K562 (cell line): ENCODE measurements at regions not wholly inside any gene's neighbourhood (a gene's known extent, or its start where the extent isn't known, plus 50 kb on each side); places are given as distances from the start of the nearest gene placed in this dataset.

Source experiments
- ATAC-seq: fragments of 200-7000 bp; cut with Tn5 transposase; 3 replicates; pipeline ENCODE4 v1.9.1; 2020; ENCODE audit warnings: moderate library complexity
- BruUV-seq: library from RNA; stranded (reverse); fragments of 400-500 nt; replicated peaks from 2 replicates; lab custom pipeline; 2021; lab: Mats Ljungman, UMichigan
- CTCF ChIA-PET: fragments of 300-600 bp; formaldehyde crosslinking; extraction: SDS; loops from one replicate; lab custom pipeline; 2021; ENCODE audit warnings: low intra/inter-chr PET ratio; lab: Yijun Ruan, JAX
- POLR2A ChIA-PET: fragments of 300-600, 350-650 bp; sonication (Branson Sonifier 250); formaldehyde crosslinking; extraction: SDS; loops from one replicate; lab custom pipeline; 2021; ENCODE audit warnings: antibody characterized with exemption, inconsistent platforms; lab: Yijun Ruan, JAX
- DNase-seq, 4 experiments: peaks; one replicate each; pipeline versions ENCODE4 v3.0.0 to v3.0.0-alpha.2; 2011 to 2018; ENCODE audit warnings: low spot score in 3 of 4, mixed read lengths in 3 of 4; ENCODE audit errors: extremely low read depth in 1 of 4
- FAIRE-seq: peaks from 2 replicates; lab custom pipeline; 2011; peaks lifted over from hg19 to GRCh38; lab: Jason Lieb, UNC
- H2AFZ ChIP-seq: 2 replicates; pipeline ENCODE4 v1.6.0; 2011; ENCODE audit warnings: low read depth, low read length, control low read depth, inconsistent platforms
- H3K27ac ChIP-seq: fragments of 200-600 bp; 3 replicates; pipeline ENCODE4 v1.8.0; 2011; ENCODE audit warnings: low read depth, mild to moderate bottlenecking, control low read depth, inconsistent platforms, low read length, moderate library complexity, mixed read lengths; ENCODE audit errors: extremely low read depth
- H3K27me3 ChIP-seq, 2 experiments: fragments of 300-600 bp in 1 of 2; 2 replicates in 1 of 2; 3 replicates in 1 of 2; pipeline versions ENCODE4 v1.6.0 to v1.8.0; 2011; ENCODE audit warnings: inconsistent platforms in 2 of 2, low read length in 2 of 2, mild to moderate bottlenecking in 1 of 2, mixed read lengths in 1 of 2, moderate library complexity in 1 of 2; ENCODE audit not compliant: control insufficient read depth in 2 of 2, insufficient read depth in 2 of 2
- H3K36me3 ChIP-seq: fragments of 300-600 bp; 3 replicates; pipeline ENCODE4 v1.8.0; 2011; ENCODE audit warnings: mild to moderate bottlenecking, low read length, inconsistent platforms; ENCODE audit not compliant: control insufficient read depth, insufficient read depth
- H3K4me1 ChIP-seq, 2 experiments: fragments of 200-600 bp in 1 of 2; replicated peaks in 1 of 2; 2 replicates in 1 of 2; 3 replicates in 1 of 2; pipeline versions ENCODE4 v1.5.1 to v1.8.0; 2011; ENCODE audit warnings: inconsistent platforms in 2 of 2, low read length in 2 of 2, mild to moderate bottlenecking in 1 of 2, mixed read lengths in 1 of 2, moderate library complexity in 1 of 2; ENCODE audit not compliant: control insufficient read depth in 2 of 2, insufficient read depth in 2 of 2
- H3K4me2 ChIP-seq: 2 replicates; pipeline ENCODE4 v1.6.1; 2011; ENCODE audit warnings: low read length, control low read depth, inconsistent platforms, mixed read lengths; ENCODE audit not compliant: insufficient read depth
- H3K4me3 ChIP-seq: fragments of 200-600 bp; sonication (generic), shearing (Covaris generic); 2 replicates; pipeline ENCODE4 v1.5.1; 2016; ENCODE audit warnings: control low read depth, inconsistent platforms
- H3K79me2 ChIP-seq: fragments of 200-600 bp; 3 replicates; pipeline ENCODE4 v1.8.0; 2011; ENCODE audit warnings: low read length, inconsistent platforms; ENCODE audit not compliant: control insufficient read depth, insufficient read depth
- H3K9ac ChIP-seq, 2 experiments: 2 replicates each; pipeline versions ENCODE4 v1.6.0 to v1.6.1; 2011; ENCODE audit warnings: low read depth in 2 of 2, low read length in 2 of 2, control low read depth in 1 of 2, inconsistent platforms in 1 of 2, mild to moderate bottlenecking in 1 of 2, mixed read lengths in 1 of 2; ENCODE audit not compliant: insufficient read depth in 1 of 2
- H3K9me1 ChIP-seq: one replicate; pipeline ENCODE4 v1.6.0; 2011; ENCODE audit warnings: inconsistent platforms, mild to moderate bottlenecking, low read length, moderate library complexity; ENCODE audit not compliant: control insufficient read depth, insufficient read depth
- H3K9me3 ChIP-seq: replicated peaks from 2 replicates; pipeline ENCODE4 v1.5.1; 2011; ENCODE audit warnings: low read depth, low read length, inconsistent platforms; ENCODE audit not compliant: control insufficient read depth, insufficient read depth
- H4K20me1 ChIP-seq: replicated peaks from 2 replicates; pipeline ENCODE4 v1.6.1; 2011; ENCODE audit warnings: low read length, inconsistent platforms, mixed read lengths; ENCODE audit not compliant: control insufficient read depth, insufficient read depth
- CHD2 ChIP-seq: IDR thresholded peaks from 2 replicates; pipeline ENCODE4 v1.6.1; 2011; ENCODE audit warnings: low read depth, low read length
- FOXP4 ChIP-seq: sonication (generic); formaldehyde crosslinking; IDR thresholded peaks from 2 replicates; pipeline ENCODE4 v1.8.0; 2022; ENCODE audit warnings: mild to moderate bottlenecking, missing genetic modification reagents, borderline replicate concordance
- WGBS: fragments of 100-300 bp; shearing (Covaris generic); methylation state at CpG from one replicate; pipeline ENCODE4 v1.1.6; 2016; ENCODE audit warnings: low coverage, mixed read lengths; ENCODE audit not compliant: insufficient coverage; ENCODE audit errors: missing lambda C conversion rate; 5-methylcytosine and 5-hydroxymethylcytosine counted together
- in situ Hi-C: fragments of 300-500 bp; cut with MboI; formaldehyde crosslinking; loops from 4 replicates; pipeline ENCODE4 v1.15.0; 2018; ENCODE audit warnings: inconsistent platforms, mixed read lengths
- intact Hi-C: fragments of 100-400 bp; cut with micrococcal nuclease; formaldehyde crosslinking; loops from 2 replicates; pipeline ENCODE4 v1.14.2; 2022

- no peak for TF ChIP-seq CHD2
- no peak for TF ChIP-seq FOXP4 (CRISPR knock-in tag)
- ATAC-seq, result no peak
- ChIA-PET CTCF (no interaction called here), POLR2A (interaction anchor here (0.6 kb wide), 1 partner anchor 303 kb away, joined by 3 read pairs; no protein-coding TSS in a partner anchor)
- WGBS, result 80% methylated on average over 8 of the region's 8 CpGs
- Histone ChIP-seq H2AFZ (no peak overlapping the region), H3K36me3 (peaks cover 3% of the 10 kb centered on the region; the same call in 1 of the 3 replicates), H3K9ac (peak overlapping the region in 1 of 2 experiments; percentile 80; a peak in 1 of 4 replicates), H3K79me2 (no peaks in the 10 kb centered on the region; the same call in 2 of the 3 replicates), H3K4me2 (no peak overlapping the region), H3K4me1 (no peaks in the 10 kb centered on the region; a peak in 1 of 5 replicates), H3K27ac (no peak overlapping the region), H3K9me3 (no peaks in the 10 kb centered on the region), H3K4me3 (no peak overlapping the region), H3K9me1 (no peaks in the 10 kb centered on the region), H4K20me1 (no peaks in the 10 kb centered on the region), H3K27me3 (no peaks in the 10 kb centered on the region)
- in situ Hi-C loops (no loop called here), intact Hi-C loops (no loop called here)
- no peak for DNase-seq
- no peak for FAIRE-seq
- BruUV-seq, result no TSS peak
Observed at GRCh38 chr19:46967578-46968032, 52.0 kb upstream of the NPAS1 start.
